Hematopoietic multipotent progenitor cell treated with erythropoietin and hydrocortisone succinate and interleukin-3 and kit ligand, for 6 days (in vitro differentiated cells): ENCODE measurements at regions not wholly inside any gene's neighbourhood (a gene's known extent, or its start where the extent isn't known, plus 50 kb on each side); places are given as distances from the start of the nearest gene placed in this dataset.
"Not testable (repeated sequence)": the region's sequence is repeated elsewhere in the genome, so short reads cannot be mapped to it uniquely, and the experiment has no call there.

Experiments
- DNase-seq: peaks from one replicate; pipeline ENCODE4 v3.0.0-alpha.2; 2015

DNA sequence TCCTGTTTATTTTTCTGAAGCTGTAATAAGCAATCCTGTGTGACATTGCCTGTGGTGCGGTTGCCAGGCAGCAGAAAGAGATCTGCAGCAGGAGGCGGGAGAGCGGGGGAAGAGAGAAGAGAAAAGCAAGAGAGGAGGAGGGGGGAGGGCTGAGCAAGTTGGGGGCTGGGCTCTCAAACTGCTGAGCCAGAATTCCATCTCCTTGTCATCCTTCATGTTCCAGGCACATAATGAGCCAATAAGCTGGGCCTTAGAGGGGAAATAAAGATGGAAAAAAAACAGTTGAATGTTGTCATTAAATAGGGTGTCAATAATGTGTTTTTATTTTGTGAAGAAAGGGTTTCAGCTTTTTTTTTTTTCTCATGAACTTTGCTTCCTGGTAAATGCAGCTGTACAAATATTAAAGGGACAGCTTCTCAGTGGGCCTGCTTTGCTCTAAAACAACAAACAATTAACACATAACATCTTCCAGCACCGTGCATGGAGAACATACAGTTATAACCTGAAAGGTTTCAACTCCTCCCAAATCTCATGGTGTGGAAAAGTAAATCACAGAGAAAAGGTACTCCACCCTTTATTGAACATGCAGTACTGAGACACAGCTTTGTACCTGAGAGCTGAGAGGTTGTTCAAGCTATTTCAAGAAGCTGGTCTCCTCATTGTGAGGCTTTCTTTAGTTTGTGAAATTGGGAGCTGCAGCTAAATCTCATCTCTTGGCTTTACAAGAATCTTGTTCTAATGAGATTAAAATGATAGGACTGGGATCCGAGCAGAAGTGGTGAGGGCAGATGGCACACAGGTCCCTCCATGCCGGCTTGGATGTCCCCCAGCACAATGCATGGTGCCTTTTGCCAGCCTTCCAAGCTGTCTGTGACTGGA lies 451.1 kb upstream of the KCNMB2 start:
- peak; percentile 10 for DNase-seq

GRCh38 chr3:178085817-178086123 lies 450.5 kb upstream of the KCNMB2 start:
- DNase-seq = no peak

GRCh38 chr3:178086144-178086825 lies 450.0 kb upstream of the KCNMB2 start:
- peak; percentile 29 for DNase-seq

DNA sequence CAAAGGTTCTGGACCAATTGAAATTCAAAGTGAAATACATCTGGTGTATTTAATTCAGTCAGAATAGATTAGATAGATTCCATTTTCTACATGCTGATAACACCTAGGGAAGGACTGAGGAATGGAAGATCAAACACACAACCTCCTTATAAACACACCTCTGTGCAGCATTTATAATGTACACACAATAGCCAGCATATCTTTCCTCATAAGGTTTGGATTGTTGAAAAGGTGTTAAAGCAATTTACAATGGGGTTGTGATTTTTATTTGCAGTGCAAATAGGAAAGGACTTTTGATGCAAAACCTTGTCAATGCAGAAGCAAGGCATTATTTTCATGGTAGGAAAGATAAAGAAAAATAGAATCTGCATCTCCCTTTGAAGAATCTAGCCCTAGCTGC lies 448.9 kb upstream of the KCNMB2 start:
- no peak for DNase-seq

DNA sequence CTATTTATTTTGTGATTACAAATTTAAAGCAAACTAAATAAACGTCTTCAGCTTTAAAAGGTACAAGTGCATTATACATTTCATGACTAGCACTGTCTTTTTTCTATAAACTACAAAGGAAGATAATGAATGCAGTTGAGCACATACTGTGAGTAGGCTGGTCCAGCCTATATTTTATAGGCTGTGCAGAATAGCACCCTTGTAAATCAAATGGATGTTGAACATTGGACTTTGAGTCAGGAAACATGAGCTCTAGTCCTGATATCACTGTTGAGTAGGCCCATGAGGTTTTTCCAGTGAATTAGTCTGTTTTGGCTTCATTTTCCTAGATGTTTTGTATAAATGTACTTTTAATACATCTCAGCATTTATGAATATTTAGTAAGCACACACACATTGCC lies 447.3 kb upstream of the KCNMB2 start:
- DNase-seq = no peak

DNA sequence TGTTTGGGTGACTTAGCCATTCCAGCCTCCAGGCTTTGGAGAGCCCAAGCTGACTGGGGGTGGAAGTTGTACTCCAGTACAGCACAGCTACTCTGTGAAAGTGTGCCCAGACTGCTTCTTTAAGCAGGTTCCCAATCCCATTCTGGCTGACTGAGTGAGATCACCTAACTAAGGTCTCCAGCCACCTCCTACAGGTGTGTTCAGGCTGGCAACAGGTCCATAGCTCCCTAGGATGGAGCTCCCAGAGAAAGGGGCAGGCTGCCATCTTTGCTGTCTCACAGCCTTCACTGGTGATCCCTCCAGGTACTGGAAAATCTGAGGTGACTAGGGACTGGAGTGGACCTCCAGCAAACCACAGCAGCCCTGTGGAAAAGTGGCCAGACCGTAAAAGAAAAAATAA lies 445.3 kb upstream of the KCNMB2 start:
- DNase-seq = no peak

GRCh38 chr3:178095522-178095921 lies 440.7 kb upstream of the KCNMB2 start:
- no peak for DNase-seq

DNA sequence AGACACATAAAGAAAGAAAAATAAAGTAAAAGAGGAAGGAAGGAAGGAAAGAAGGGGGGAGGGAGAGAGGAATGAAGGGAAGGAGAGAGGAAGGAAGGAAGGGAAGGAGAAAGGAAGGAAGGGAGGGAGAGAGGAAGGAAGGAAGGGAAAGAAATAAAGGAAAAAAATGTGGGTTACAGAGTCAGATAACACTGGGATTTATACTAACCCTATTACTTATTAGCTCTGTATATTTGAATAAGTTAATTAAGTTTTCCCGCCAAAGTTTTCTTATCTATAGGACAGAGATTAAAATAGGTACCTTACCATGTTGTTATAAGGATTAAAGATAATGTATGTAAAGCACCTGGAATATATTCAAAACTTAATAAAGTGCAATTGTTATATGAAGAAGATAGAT lies 439.3 kb upstream of the KCNMB2 start:
- no peak for DNase-seq

DNA sequence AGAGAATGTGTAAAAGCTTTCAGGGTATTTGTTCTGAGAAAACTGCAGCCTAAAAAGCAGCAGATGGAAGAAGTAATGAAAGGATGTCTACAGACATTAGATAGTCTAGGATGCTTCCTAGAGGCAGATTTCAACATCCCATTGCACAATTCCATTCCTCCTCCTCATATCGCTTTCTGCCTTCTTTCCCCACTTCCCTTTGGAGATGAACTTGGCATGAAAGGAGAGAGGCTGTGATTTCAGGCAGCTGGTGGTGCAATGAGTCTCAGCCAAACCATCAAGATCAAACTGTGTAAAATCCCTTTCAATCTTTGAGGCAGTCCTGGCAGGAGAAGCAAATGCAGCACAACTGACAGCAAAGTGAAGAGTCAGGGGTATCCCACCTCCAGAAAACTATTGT lies 438.7 kb upstream of the KCNMB2 start:
- no peak for DNase-seq

DNA sequence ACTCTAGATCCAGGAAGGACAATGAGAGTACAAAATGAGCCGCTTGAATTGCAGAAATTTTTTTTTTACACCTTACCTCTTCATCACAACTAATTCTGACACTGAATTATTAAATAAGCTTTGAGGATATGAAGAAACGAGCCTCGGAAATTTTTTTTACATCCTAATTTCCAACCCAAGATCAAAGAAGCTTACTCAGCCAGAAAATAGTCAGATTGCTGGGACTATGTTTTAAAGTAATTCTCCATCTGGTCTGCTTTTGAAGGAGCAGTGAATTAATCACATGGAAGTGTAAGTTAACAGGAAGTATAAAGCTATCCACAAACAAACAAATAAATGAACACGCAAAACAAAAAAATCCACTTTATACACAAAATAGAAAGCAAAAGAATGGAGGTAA lies 437.0 kb upstream of the KCNMB2 start:
- no peak for DNase-seq

DNA sequence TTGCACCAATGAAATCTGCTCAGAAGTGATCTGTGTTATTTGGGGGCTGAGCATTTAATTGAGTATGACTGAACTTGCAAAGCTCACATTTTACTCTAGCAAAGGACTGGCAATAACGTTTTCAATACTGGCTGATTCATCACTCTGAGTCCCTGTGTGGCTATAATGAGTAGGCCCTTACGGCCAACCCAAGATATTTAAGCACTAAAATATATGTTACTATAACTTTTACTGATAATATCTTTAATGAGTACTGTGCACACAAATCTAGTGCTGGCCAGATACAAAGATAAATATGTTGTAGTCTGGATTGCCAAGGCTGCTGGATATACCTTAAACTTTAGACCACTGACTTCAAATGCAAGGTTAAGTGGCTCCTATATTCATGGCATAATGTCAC lies 436.4 kb upstream of the KCNMB2 start:
- no peak for DNase-seq

DNA sequence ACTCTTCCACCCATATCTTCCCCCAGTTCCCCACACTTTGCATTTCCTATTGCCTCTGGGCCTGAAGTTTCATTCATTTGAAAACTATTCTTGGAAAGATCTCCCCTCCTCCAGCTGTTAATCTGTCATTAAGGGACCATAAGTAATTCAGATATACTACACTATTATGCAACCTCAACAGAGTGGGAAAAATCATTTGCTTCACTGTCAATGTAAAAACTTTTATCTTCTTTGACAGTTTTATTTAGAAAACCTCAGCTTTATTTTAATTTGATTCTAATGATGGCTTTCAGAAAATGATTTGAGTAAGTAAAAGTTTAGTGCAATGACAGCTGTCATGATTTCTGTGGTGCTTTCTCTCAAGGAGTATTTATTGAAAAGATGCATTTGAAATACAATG lies 435.3 kb upstream of the KCNMB2 start:
- no peak for DNase-seq

DNA sequence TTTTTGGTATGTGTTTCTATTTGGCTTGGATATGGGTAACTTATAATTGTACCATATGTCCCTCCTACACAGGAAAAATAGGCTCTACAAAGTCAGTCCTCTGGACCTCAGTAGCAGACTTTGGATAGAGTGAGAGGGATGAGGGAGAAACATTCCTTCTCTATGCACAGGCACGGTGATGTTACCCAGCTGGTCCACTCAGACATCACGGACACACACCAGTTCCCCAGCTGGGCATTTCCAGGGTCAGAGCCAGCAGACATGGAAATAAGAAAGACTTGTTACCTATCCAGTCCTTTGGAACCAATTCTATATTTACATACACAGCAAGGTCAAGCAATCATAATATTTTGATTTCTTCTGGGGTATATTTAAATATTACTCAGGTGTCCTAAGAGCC lies 433.1 kb upstream of the KCNMB2 start:
- no peak for DNase-seq

DNA sequence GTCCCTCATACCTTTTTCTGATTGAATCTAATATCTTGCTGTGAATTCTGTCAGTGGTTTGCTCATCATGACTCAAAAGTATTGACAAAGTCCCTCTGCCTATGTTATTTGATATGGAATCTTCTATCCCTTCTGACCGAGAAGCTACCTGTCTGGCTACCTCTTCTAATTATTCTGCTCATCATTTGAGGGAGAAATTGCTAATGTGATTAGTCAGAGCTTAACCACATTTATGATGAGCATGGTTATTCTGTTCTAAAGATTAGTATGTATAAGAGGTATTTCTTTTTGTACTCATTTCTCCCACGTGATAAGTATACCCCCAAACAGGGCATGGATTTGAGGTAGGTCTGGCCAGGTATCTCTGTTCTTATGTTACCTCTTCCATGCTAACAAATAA lies 428.4 kb upstream of the KCNMB2 start:
- DNase-seq = no peak

DNA sequence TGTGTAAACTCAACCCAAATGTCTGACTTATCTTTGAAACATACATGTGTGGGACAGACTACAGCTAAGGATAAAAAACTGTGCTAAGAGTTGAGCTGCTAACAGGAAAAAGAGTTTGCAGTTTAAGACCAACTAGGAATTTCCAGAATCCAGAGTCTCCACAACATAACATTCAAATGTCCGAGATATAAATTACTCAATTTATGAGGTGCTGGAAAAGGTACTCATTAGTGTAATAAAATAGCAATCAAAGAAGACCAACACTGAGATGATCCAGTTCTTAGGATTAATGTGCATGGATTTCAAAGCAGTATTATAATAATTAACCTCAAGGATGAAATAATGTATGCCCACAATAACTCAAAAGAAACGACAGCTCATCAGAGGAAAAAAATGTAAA lies 426.5 kb upstream of the KCNMB2 start:
- DNase-seq = no peak

- peak; percentile 11 for DNase-seq
These were observed 424.1 kb upstream of the KCNMB2 start for GRCh38 chr3:178112134-178112533.

GRCh38 chr3:178112552-178112951 lies 423.7 kb upstream of the KCNMB2 start:
- not testable (repeated sequence) for DNase-seq

GRCh38 chr3:178117641-178118040 lies 418.6 kb upstream of the KCNMB2 start:
- DNase-seq = no peak

- not testable (repeated sequence) for DNase-seq
These were observed 416.5 kb upstream of the KCNMB2 start for GRCh38 chr3:178119608-178120295.

DNA sequence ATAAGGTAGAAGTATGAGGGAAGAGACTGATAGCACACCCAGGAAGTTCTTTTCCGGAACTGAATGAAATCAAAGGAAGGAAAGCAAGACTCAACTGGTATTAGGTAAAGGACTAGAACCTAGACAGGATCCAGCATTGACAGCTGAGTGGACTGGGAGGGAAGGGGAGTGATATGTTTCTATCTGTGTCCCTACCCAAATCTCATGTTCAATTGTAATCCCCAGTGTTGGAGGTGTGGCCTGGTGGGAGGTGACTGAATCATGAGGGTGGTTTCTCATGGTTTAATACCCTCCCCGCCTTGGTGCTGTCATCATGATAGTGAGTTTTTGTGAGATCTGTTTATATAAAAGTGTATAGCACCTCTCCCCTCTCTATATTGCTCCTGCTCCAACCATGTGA lies 415.9 kb upstream of the KCNMB2 start:
- no peak for DNase-seq

- DNase-seq = no peak
These were observed 409.6 kb upstream of the KCNMB2 start for GRCh38 chr3:178126686-178127085.

- no peak for DNase-seq
These were observed 409.0 kb upstream of the KCNMB2 start for GRCh38 chr3:178127221-178127620.

DNA sequence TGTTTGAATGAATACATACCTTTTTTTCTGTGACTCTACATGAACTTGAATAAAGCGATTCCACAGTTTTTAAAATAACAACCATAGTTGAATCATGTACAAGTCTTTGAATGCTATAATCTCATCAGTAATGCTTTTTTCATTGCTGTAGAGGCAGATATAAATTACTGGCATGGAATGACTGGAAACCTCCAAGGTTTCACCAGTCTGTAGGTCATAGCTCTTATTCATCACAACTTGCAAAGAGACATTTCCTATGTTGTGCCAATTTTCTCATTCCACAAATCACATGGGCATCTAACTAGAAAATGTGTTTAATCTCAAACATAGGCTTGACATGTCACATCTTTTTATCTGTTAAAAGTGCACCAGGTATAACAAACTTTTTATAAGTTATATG lies 407.1 kb upstream of the KCNMB2 start:
- DNase-seq = no peak

GRCh38 chr3:178131801-178132200 lies 404.4 kb upstream of the KCNMB2 start:
- no peak for DNase-seq
